NT2/D1 (cell line): ENCODE measurements at regions not wholly inside any gene's neighbourhood (a gene's known extent, or its start where the extent isn't known, plus 50 kb on each side); places are given as distances from the start of the nearest gene placed in this dataset.

Source experiments
- YY1 ChIP-seq: IDR thresholded peaks from 2 replicates; pipeline ENCODE4 v1.6.1; 2011; ENCODE audit not compliant: insufficient read length, insufficient read depth
- ZNF274 ChIP-seq: IDR thresholded peaks from 2 replicates; pipeline ENCODE4 v1.6.1; 2011; ENCODE audit warnings: mild to moderate bottlenecking, low read depth, low read length

DNA sequence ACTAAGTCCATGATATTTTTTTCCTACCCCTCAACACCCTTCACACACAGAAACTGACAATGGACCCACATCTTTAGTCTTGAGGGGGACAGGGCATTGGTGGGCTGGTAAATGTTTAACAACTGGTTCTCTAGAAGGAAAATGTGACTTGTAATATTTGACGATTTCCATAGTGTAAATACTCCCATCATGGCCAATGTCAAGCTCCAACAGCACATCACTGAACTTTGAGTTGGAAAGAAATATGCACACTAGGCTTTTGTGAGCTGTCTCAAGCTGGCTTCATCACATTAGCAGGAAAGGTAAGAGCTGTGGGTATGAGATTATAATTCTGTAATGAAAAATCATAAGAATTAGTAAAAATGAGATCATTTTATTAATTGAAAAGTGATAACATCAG is 189.9 kb upstream of the PRLR start:
- TF ChIP-seq ZNF274: no peak
- TF ChIP-seq YY1: no peak
